PC-3 (cell line): ENCODE measurements at regions not wholly inside any gene's neighbourhood (a gene's known extent, or its start where the extent isn't known, plus 50 kb on each side); places are given as distances from the start of the nearest gene placed in this dataset.

Source experiments
- EZH2 ChIP-seq: fragments of 300-600 bp; sonication (generic); IDR thresholded peaks from one replicate; pipeline ENCODE4 v1.6.1; 2017; ENCODE audit warnings: antibody characterized with exemption, mild to moderate bottlenecking, low read length; ENCODE audit not compliant: unreplicated experiment
- EZH2phosphoT487 ChIP-seq: fragments of 300-600 bp; sonication (generic); IDR thresholded peaks from 2 replicates; pipeline ENCODE4 v1.6.1; 2018; ENCODE audit warnings: mild to moderate bottlenecking, antibody characterized with exemption, low read length, borderline replicate concordance
- TF ChIP-seq, protein P1 (sequence below): fragments of 300-600 bp; sonication (generic); conservative IDR thresholded peaks from 2 replicates; pipeline ENCODE4 v1.5.1; 2017; ENCODE audit warnings: antibody characterized with exemption, low read depth, mild to moderate bottlenecking, low read length

DNA sequence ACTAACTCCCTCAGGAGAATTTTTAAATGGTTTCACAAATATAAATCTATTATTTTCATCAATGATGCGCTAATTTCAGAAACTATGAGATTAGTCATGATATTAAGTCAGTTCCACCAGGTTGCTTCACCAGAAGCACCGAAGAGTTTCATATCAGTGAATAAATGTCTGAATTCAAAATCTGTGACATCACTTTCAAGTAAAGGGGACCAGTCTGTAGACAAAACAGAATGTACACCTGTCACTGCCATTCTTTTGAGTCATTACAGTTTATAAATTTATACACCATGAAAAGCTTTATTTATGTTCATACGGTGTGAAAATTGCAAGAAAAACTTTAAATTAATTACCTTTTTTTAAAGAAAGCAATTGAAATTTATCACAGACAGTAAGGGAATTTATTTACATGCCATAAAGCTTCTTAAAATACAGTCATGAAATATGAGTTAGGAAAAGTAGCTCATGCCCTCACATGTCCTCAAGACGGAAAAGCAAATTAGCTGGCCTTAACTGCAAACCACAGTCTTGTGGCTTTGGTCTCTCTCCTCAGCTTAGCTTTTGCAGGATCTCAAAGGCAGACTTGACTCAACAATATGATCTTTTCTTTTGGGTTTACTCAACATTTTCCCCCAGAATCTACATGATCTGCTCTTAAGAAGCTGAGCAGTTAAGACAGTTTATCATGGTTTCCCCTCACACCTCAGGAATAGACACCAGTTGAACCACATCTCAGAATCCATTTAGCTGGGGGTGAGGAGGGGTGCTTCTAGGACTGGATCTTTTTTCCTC is 177.7 kb upstream of the MCHR2 start:
- TF ChIP-seq, protein P1, sequence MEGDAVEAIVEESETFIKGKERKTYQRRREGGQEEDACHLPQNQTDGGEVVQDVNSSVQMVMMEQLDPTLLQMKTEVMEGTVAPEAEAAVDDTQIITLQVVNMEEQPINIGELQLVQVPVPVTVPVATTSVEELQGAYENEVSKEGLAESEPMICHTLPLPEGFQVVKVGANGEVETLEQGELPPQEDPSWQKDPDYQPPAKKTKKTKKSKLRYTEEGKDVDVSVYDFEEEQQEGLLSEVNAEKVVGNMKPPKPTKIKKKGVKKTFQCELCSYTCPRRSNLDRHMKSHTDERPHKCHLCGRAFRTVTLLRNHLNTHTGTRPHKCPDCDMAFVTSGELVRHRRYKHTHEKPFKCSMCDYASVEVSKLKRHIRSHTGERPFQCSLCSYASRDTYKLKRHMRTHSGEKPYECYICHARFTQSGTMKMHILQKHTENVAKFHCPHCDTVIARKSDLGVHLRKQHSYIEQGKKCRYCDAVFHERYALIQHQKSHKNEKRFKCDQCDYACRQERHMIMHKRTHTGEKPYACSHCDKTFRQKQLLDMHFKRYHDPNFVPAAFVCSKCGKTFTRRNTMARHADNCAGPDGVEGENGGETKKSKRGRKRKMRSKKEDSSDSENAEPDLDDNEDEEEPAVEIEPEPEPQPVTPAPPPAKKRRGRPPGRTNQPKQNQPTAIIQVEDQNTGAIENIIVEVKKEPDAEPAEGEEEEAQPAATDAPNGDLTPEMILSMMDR: no peak
- no peak for TF ChIP-seq EZH2
- no peak for TF ChIP-seq EZH2phosphoT487
